ENCODE measurements at regions not wholly inside any gene's neighbourhood (a gene's known extent, or its start where the extent isn't known, plus 50 kb on each side); places are given as distances from the start of the nearest gene placed in this dataset.
"Not testable (repeated sequence)": the region's sequence is repeated elsewhere in the genome, so short reads cannot be mapped to it uniquely, and the experiment has no call there.

DNA sequence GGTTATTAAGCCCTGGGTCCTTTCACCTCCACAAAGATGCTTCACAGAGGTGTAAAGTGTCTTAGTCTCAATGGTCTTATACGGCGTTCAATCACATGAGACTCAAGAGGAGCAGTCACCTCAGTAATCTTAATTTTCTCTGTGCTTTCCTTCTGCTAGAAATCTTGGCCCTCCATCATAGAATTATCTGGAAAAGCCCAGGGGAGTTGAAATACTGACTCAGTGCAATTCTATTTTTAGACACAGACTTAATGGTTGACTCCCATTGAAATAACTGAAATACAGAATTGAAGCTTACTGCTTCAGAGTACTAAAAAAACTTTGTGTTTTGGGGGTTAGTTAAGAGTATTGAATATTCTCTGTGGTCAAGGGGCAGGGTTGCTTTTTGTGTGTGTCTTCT is 94.5 kb upstream of the IL15 start:
- DNase-seq = no peak

DNA sequence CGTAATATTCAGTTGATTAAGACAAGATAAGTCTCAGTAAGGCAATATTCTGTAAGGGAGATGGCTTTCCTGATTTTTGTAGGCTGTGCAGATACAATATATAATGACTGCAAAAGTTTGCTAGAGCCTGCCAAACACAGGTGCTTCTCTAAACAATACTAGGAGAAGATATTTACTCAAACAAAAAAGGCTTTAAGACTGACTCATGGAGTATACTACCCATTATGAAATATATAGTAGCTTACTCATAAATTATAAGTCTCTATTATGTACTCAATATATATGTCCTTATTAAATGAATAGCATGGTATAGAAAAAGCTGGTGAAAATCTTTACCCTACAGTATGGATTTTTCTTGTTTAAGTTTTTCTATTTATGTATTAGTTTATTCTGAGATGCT is 93.2 kb upstream of the IL15 start:
- DNase-seq = no peak

DNA sequence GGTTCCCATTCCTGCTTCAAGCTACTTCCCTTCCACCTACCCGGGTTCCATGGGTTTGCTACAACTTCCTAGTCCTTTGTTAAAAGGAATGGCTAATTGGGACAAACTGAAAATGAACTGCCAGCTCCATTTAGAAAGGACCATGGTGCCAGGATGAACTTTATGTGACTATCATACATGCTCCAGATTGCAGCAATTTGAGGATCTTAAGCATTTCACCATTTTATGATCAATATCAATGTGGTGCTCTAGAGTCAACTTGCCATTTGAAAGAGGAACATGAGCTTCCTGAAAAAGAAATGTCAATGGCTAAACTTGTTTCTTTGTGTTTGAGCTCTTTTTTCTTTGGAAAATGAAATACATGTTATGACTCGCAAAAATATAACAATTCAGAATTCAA is 92.7 kb upstream of the IL15 start:
- DNase-seq = no peak

DNA sequence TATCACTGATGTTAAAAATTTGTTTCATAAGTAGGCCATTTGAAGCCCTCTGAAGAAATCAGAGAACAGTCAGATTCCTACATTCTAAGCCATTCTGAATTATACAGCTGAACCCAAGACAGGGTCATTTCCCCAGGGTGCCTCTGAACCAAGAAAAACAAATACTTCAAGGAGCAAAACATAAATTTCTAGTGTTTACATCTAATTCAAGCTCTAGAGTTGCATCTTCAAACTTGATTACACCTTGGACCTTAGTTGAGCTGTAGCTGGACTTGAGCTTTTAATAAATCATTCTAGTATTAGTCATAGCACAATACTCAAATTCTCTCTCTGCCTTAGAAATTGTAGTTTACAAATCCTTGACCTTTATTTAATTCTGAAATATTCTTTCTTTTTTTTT is 87.6 kb upstream of the IL15 start:
- DNase-seq = no peak

DNA sequence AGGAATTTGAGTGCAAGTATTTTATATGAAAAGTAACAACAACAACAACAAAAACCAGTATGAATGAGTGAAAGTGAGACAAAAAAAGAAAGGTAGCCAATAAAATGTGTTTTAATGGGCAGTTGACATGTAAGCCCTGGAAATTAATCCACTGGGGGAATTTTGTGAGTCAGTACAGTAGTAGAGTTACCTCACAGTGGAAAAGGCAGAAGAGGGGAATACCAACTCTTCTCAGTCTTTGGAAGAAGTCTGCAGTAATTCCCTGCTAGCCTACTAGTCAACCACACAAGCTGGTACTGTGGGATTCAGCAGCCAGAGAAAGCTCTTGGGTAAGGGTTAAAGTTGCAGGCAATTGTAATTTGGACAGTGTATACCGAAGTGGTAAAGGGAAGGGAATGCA is 76.3 kb upstream of the IL15 start:
- no peak for DNase-seq

DNA sequence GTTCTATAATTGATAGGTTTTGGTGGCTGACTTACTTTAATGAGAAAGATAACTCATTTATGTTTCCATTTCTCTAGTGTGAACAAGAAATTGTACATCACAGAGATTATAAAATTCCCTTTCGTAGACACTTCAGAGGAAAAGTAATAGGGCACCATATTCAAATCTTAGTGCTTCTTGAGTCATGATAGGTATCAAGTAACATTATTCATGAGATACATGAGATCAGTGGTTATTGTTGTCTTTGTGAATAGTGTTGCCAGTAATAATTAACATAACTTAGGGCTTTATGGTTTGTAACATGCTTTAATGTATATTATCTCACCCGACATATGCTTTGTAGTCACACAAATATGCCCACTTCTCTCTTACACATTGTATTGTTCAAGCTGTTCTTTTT is 73.7 kb upstream of the IL15 start:
- no peak for DNase-seq

DNA sequence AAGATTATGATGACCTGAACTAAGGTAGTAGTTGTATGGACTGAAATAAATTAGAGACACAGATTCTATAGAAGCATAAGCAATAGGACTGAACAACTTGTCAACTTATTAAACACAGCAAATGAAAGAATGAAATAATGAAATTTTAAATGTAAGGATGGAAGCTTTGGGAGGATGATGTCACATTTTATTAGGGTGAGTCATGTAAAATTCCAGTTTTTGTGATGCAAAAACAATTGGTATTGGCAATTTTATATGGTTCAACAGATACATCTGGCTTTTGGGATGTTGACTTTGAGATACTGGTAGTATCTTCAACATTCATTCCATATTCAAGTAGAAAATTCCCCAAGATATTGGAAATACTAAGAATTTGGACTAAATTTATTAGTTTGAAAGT is 72.7 kb upstream of the IL15 start:
- DNase-seq = no peak

DNA sequence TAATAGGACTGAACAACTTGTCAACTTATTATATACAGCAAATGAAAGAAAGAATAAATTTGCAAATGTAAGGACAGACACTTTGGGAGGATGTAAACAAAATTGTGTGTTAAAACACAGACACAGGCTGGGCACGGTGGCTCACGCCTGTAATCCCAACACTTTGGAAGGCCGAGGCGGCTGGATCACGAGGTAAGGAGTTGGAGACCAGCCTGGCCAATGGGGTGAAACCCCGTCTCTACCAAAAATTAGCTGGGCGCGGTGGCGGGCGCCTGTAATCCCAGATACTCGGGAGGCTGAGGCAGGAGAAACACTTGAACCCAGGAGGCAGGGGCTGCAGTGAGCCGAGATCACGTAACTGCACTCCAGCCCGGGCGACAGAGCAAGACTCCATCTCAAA is 71.4 kb upstream of the IL15 start:
- not testable (repeated sequence) for DNase-seq

DNA sequence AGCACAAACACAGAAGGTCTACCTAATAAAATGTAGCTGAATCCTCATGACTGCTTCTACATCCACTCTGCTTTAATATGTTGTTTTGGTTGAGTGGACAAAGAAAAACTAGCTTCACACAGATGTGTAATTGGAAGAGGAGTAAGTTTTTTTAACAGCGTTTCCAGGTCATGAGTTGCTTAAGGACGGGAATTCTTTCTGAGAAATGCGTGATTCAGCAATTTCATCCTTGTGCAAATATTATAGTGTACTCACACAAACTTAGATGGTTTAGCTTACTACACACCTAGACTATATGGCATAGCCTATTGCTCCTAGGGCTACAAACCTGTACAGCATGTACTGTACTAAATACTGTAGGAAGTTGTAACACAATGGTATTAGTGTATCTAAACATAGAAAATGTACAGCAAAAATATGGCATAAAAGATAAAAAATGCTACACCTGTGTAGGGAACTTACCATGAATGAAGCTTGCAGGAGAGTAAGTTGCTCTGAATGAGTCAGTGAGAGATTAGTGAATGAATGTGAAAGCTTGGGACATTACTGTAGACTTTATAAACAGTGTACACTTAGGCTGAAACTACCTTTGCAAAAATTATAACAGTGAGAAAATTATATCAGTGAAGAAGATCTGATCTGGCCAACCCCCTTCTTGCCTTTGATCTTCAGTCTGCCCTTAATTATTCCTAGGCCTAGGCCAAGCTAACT is 70.8 kb upstream of the IL15 start:
- no peak for DNase-seq

DNA sequence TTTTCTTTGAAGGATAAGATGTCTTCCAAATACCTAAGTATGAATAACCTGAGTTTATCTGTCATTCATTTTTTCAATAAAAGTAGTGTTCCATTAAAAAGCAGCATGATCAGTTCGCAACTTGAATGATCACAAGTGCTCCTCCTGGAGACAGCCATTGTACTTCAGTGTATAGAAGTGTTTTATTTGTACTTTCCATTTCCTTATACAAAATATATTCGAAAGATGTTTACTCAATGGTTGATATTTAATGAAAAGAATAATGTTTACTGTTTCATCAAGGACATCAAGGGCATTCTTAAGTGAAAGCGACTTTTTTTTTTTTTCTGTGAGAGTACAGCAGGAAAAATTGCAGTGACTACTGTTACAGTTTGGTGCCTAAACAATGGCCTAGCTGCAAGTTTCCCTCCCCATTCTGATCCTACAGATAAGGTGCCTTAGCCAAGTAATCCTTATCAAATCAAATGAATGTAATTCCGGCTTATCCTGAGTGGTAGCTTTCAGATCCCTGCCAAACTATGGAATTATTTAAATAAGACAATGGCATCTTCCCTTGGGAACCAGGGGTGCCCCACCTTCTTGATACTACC is 69.0 kb upstream of the IL15 start:
- no peak for DNase-seq

DNA sequence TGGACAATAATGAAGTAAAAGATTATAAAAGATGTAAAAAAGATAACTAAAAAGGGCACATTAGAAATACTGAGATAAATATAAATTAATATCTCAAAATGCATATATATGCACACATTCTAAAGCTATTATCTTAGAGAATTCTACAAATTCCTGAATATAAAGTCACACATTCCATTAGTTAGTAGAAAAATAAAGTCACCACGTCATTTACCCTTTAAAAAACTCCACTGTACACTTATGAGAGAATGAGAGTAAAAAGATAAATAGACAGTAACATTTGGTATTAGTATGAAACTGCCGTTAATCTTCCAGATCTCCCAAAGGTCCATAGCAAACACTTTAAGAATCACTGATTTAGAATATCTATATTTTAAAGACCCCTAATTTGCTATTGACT is 67.2 kb upstream of the IL15 start:
- DNase-seq = no peak

DNA sequence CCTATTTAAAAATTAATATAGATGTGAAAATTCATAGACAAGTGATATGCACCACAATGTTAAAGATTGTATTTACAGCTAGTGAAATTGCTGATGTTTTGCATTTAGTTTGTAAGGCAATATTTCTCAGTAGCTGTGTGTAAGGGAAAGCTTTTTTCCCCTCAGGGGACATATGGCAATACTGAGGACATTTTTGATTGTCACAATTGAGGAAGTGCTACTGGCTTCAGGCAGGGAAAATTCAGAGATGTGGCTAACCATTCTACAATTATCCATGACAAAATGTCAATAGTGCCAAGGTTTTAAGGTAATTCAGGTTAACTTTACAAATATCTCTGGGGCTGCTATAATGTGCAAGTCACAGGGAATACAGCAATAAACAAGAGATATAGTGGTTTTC is 66.1 kb upstream of the IL15 start:
- no peak for DNase-seq

DNA sequence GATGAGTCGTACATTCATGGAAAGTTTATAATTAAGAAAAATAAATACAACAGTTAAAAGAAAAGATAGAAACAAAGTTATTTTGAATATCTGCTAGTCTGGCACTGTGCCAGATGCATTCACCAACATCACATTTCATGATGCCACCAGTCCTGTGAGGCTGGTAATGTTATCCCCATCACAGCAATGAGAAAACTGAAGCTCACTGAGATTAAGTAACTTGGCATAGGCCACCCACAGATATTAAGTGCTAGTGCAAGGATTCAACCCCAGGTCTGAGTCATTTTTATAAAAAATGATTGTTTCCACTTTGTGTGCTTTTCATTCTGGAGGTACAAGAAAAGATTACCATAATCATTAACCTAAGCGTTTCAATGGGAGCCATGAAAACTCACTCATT is 65.0 kb upstream of the IL15 start:
- DNase-seq = no peak

DNA sequence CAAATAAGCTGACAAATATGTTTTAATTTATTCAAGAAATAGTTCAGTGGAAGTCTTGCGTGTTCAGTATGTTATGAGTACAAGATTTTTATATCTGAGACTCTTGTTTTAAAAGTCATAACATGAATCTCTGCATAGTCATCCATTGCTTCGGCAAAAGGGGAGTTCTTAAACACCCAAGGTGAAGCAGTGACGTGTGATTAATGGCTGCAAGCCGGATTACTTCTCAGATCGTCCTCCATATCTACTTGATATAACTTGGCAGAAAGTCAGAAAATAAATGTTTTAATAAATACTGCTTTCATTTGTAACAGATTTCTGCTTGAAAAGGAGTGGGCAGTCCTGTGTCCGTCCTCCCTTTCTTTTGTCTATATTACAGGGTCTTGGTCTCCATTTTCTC is 64.6 kb upstream of the IL15 start:
- no peak for DNase-seq

DNA sequence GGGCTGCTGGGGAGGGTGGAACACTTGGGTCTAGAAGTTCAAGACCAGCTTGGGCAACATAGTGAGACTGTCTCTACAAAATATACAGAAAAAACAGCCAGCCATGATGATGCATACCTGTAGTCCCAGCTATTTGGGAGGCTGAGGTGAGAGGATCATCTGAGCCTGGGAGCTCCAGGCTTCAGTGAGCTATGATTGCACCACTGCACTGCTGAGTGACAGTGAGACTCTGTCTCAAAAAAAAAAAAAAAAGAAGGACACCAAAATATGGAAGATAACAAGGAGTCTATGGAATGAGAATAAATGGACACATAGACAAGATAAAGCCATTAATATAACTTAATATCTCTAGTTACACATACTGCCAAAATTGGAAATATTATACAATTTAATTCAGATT is 62.7 kb upstream of the IL15 start:
- no peak for DNase-seq

DNA sequence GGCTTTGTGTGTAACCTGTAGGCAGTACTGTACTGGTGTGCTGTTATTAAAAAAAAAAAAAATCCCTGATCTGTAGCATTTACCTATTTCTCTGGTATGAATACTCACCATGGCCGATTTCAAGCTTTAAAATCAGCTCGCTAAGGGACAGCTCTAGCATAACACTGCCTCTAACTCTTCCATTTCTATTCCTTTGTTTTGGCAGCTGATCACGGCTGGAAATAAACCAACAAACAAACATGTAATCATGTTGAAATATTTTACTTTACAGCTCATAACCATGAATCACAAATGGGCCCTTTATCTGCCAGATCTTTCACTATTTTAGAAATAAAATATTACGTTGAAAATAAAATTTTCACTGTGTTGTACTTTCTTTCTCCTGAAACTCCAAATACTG is 60.5 kb upstream of the IL15 start:
- no peak for DNase-seq

DNA sequence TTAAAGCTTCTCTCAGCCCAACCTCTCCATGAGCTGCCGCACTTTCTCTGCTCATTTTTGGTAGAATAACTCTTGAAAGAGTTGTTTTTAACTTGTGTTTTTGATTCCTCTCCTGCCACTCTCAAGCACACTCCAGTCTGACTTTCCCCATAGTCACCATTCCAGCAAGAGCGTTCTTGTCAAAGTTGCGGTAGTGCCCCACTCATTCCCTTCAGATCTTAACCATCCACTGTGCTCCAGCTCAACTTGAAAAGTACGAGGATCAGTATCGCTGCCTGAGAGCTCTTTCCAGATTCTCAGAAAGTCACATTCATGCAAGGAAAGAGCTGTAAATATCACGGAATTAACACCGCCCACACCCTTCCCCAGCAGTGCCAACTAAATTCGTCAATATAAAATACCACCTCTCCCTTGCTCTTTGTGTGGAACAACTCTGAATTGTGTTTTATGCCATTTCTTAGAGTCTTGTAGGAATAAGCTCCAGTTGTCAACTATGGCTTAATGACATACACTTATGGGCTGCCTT is 59.7 kb upstream of the IL15 start:
- no peak for DNase-seq

DNA sequence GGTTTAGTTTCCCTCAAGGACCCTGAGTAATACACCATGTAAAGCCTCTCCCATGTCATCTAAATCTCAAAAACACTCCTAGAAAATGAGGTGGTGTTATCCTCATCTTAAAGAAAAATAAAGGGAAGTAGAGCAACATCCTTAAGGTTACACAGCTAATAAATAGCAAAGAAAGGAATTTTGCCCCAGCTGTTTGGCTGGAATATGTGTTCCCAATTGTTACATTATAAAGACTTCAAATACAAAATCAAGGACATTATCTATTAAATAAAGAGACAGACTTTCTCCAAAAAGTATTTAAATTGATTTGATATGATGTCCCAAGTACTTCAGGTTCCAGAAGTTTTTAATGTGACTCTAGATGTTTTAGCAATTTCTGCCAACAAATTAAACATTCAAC is 57.9 kb upstream of the IL15 start:
- no peak for DNase-seq

DNA sequence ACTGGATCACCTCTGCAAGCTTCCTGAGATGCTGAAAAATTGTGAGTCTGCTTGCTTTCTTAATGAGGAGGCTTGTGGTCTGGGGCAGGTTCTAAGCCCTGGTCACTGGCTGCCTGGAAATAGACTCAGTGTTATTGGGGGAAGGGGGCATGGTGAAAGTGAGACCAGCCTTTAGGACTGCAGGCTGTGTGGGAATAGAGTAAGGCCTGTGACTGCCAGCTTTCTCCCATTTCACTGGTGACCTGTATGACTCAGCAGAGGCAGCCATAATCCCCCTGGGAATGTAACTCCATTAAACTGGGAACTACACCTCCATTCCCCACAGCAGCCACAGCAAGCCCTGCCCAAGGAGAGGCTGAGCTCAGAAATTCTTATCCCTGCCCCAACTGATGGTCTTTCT is 55.9 kb upstream of the IL15 start:
- no peak for DNase-seq

Measured in CD4-positive, alpha-beta T cell treated with Interleukin-15 for 1 hour (primary cell).